HG03280 (cell line): ENCODE measurements at regions not wholly inside any gene's neighbourhood (a gene's known extent, or its start where the extent isn't known, plus 50 kb on each side); places are given as distances from the start of the nearest gene placed in this dataset.

Experiments used
- ATAC-seq: cut with Tn5 transposase; IDR thresholded peaks from one replicate; pipeline ENCODE4 v1.9.1; 2021; ENCODE audit warnings: mild to moderate bottlenecking, moderate library complexity; ENCODE audit not compliant: unreplicated experiment

DNA sequence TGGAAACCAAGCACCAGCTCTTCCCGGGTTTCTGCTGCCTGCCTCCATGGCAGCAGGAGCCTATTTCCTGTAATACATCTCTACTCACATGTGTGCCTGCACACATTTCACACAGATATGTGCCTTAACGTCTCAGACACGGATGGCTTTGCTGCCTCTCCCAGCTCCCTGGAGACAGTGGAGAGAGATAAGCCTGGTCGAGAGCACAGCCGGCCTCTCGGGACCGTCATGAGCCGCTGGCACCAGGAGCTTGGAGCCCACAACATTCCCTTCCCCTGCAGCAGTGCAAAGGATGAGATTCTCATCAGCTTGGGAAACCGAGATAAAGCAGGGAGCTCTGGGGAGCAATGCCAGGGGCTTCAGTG lies 587.7 kb downstream of the BRD1 start:
- ATAC-seq = no peak

GRCh38 chr22:49239264-49240015 lies 588.2 kb downstream of the BRD1 start:
- no peak for ATAC-seq

DNA sequence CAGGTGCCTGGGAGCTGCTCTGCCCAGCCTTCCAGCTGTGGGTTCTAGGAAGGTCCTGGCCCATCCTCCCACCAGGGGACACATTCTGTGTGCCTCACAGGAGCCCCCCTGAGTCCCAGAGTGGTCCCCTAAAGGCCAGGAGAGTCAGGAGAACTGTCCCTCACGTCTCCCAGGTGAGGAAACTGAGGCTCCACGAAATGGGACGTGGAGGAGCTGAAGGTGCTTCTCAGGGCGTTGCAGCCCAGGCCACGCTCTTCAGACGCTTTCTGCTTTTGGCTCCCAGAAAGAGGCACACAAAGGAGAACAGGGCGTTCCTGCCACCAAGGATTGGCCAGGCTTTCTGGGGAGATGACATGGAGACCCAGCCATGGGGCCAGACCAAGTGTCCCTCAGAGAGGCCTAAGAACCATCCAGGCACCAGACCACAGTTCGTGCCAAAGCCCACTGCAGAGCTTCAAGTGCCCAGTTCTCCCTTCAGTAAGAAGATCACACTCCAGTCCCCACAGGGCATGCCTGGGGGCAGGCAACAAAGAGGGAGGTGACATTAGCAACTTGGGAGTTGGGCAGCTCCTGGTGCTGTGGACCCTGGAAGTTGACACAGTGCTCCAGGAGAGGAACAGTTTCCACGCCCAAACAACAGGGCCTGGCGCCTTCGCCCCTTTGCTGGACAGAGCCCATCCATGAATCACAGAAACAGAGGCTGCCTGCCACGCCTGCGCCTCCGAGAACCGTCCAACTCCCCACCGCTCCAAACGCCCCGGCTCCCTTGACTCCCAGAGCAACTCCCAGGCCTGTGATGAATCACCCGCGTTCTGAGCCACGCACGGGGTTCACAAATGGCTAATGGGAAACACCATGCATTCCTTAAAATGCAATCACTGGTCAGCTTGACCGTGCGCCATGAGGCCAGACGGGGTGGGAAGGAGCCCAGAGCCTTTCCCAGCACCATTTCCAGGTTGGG lies 589.2 kb downstream of the BRD1 start:
- ATAC-seq = no peak

- no peak for ATAC-seq
Measured at GRCh38 chr22:49237703-49238102, 590.0 kb downstream of the BRD1 start.

- ATAC-seq = no peak
Measured at GRCh38 chr22:49237279-49237678, 590.4 kb downstream of the BRD1 start.

GRCh38 chr22:49236541-49237075 lies 591.1 kb downstream of the BRD1 start:
- no peak for ATAC-seq

DNA sequence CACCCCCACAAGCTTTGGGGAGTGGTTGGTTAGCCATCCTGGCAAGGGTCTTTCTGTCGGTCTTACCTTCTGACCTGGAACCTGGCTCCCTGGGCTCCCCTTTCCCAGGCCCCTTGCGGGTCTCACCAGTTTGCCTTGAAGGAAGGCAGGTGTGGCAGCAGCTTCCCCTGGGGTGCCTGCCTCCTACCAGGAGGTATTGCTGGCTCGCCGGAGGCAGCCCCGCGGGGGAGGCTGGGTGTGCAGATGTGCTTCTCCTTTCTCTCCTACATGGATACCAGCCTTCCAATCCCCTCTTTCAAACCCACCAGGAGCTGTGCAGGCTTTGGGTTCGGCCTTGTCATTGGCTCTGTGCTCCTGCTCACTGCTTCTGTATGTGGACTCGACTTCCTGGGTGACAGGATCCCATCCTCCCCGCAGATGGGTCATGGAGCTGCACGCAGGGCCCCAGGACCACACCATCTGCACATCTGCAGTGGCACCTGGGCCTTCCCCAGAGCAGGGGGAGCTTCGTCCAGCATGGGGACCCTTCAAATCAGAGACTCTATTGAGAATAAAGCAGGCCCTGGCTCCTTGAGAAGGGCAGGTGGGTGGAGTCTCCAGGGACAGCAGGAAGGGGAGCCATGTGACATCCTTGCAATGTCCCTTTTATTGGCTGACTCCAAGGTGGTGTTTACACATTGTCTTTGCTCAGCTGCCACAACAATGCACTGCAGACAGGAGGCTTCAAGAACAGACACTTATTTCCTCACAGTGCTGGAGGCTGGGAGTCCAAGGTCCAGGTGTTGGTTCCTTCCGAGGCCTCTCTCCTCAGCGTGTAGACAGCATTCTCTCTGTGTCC lies 592.0 kb downstream of the BRD1 start:
- no peak for ATAC-seq

- no peak for ATAC-seq
Measured at GRCh38 chr22:49234459-49234858, 593.2 kb downstream of the BRD1 start.

GRCh38 chr22:49233507-49234100 lies 594.1 kb downstream of the BRD1 start:
- ATAC-seq = no peak

- no peak for ATAC-seq
Measured at GRCh38 chr22:49232319-49233067, 595.2 kb downstream of the BRD1 start.

DNA sequence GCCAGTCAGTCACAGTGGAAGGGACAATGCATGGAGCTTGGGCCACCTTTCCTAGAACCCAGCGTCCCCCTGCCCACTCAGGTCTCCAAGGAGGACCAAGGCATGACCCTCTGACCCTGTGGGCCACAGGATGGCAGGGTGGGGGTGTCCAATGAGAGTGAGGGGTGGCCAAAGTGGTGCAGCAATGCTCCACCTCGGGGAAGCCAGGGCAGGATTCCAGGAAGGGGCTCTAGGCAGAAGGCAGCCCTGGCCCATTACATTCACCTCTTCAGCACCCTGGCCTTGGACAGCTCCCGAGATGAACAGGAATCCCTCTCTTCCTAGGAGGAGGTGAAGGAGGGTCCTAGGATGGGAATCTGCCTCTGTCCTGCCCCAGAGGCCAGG lies 597.5 kb downstream of the BRD1 start:
- no peak for ATAC-seq

- ATAC-seq = no peak
Measured at GRCh38 chr22:49229483-49230193, 598.0 kb downstream of the BRD1 start.

DNA sequence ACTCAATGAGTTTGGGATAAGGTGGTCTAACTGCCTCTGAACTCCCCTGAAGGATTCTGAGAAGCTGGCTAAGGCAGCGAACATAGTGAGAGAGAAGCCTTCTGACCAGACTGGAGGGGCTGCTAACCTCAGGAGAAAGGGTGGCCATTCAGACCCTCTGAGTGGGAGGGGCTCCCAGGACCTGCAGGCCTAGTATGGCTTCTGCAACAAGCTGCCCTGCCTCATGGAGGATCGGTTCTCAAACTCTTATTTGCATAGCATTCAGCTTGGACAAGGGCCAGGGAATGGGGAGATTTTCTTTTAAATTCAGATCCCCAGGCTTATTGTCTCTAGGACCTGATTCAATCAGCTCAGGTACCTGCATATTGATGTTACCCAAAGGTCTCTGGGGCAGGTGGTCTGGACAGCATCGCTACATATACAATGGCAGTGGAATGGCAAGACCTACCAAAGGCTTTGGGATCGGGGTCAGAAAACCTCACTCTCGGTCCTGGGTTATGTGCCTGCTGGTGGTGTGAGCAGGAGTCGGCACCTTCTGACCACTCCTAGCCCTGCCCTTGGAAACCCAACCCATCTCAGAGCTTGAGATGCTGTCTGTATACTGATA lies 599.1 kb downstream of the BRD1 start:
- no peak for ATAC-seq

DNA sequence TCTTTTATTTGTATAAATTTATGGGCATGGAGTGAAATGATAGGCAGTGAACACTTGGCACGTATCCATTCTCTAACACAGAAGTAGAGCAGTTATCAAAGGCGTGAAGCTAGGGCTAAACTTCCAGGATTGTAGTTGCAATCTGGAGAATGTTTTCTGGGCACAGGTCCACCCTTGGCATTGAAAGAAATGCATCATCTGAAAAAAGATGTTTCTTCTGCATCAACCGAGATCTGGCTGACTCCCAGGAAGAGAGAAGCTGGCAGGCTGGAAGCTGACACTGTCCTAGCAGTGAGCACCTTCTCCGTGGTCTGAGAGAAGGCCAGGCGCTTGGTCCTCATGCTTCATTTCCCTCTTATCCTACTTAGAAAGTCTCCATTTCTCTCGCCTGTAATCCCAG lies 600.0 kb downstream of the BRD1 start:
- ATAC-seq = no peak

DNA sequence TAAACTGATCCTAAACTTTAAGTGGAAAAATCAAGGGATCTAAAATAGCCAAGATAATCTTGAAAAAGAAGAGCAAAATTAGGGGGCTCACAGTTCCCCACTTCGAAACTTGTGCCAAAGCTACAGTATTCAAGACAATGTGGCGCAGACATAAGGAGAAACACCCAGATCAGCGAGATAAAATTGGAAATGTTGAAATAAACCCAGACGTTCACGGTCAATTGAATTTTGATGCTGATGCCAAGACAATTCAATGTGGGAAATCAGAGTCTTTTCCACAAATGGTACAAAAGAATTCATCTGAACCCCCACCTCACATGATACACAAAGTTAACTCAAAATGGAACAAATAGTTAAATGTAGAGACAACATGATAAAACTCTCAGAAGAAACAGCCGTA lies 601.6 kb downstream of the BRD1 start:
- no peak for ATAC-seq

DNA sequence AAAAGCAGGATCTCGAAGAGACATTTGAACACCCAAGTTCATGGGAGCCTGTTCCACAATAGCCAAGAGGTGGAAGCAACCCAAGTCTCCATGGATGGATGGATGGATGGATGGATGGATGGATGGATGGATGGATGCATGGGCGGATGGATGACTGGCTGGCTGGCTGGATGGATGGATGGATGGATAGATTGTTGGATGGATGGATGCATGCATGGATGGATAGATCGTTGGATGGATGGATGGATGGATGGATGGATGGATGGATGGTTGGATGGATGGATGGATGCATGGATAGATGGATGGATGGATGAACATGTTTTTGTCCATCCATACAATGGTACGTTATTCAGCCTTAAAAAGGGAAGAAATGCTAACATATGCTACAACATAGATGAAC lies 603.4 kb downstream of the BRD1 start:
- ATAC-seq = no peak

- ATAC-seq = no peak
Measured at GRCh38 chr22:49218142-49218541, 609.5 kb downstream of the BRD1 start.

DNA sequence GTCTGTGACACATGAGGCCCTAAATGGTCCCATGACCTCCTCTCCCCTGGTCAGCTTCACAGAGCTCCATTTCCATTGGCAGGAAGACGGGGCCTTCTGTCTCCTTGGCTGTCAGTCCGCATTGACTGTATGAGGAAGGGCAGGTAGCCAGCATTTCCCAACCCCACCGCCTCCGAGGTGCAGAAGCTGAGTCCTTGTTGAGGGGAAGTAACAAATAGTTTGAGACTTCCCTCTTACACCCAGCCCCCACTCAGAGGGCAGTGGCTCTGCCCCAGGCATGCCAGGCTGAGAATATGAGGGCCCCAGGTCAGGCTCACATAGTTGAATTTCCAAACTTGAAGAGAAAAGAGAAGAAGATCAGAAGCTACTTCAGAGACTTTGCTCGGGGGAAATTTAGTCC lies 611.1 kb downstream of the BRD1 start:
- no peak for ATAC-seq

DNA sequence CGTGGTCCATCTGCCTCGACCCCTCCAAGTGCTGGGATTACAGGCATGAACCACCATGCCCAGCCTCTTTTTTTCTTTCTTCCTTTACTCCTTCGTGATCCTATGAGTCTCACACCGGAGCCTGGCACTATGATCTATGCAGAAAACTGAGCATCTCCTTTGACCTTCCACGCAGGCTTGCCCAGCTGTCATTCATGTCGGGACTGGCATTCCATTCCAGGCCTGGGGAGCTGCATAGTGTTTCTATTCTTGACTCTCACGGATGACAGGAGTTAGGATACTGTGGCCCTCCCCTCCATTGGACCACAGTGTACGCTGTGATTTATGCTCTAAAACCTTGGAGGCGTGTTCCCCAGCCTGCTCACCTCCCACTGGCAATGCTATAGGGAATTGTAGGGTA lies 611.8 kb downstream of the BRD1 start:
- ATAC-seq = no peak
